ENCODE measurements at regions not wholly inside any gene's neighbourhood (a gene's known extent, or its start where the extent isn't known, plus 50 kb on each side); places are given as distances from the start of the nearest gene placed in this dataset.

GRCh38 chr6:21712213-21712612 lies 118.7 kb downstream of the SOX4 start:
- WGBS, 2 donors, result 47 to 67% methylated on average over 2 to 4 of the region's 4 CpGs
- Histone ChIP-seq H3K4me1 (peaks cover 4% of the 10 kb centered on the region), H3K36me3 (replicated peaks in 1 of 2; ENCODE audit: insufficient read depth in 1 of 2, low read depth in 2 of 2) (no peaks in the 10 kb centered on the region), H3K27ac (no peak overlapping the region), H3K27me3 (no peaks in the 10 kb centered on the region), H3K4me3 (no peak overlapping the region), H3K9me3 (no peaks in the 10 kb centered on the region)
- no peak for DNase-seq
- ATAC-seq, result no peak
- TF ChIP-seq POLR2A (IDR thresholded peaks at IDR 0.05) (no peak), CTCF (IDR thresholded peaks at IDR 0.05) (no peak)
- intact Hi-C loops (cut with DNase I), result no loop called here

- intact Hi-C loops (cut with DNase I), result no loop called here
Measured at GRCh38 chr6:21713481-21713880, 119.9 kb downstream of the SOX4 start.

GRCh38 chr6:21715180-21715579 lies 121.6 kb downstream of the SOX4 start:
- Histone ChIP-seq H3K9me3 (no peaks in the 10 kb centered on the region), H3K4me1 (peaks cover 4% of the 10 kb centered on the region), H3K4me3 (no peak overlapping the region), H3K27ac (no peak overlapping the region), H3K27me3 (no peaks in the 10 kb centered on the region), H3K36me3 (replicated peaks in 1 of 2; ENCODE audit: insufficient read depth in 1 of 2, low read depth in 2 of 2) (no peaks in the 10 kb centered on the region)
- TF ChIP-seq POLR2A (IDR thresholded peaks at IDR 0.05) (no peak), CTCF (IDR thresholded peaks at IDR 0.05) (no peak)
- intact Hi-C loops (cut with DNase I), result no loop called here
- WGBS, 2 donors, result 84 to 88% methylated on average over 5 of the region's 5 CpGs
- DNase-seq, result no peak
- no peak for ATAC-seq

More at GRCh38 chr6:21713481-21713880, 119.9 kb downstream of the SOX4 start:
- Histone ChIP-seq H3K4me3 (no peak overlapping the region), H3K9me3 (no peaks in the 10 kb centered on the region), H3K4me1 (peaks cover 4% of the 10 kb centered on the region), H3K36me3 (replicated peaks in 1 of 2; ENCODE audit: insufficient read depth in 1 of 2, low read depth in 2 of 2) (no peaks in the 10 kb centered on the region), H3K27ac (no peak overlapping the region), H3K27me3 (no peaks in the 10 kb centered on the region)
- 60 to 71% methylated on average over 2 of the region's 2 CpGs for WGBS, 2 donors
- TF ChIP-seq CTCF (IDR thresholded peaks at IDR 0.05) (no peak), POLR2A (IDR thresholded peaks at IDR 0.05) (no peak)
- DNase-seq (no peak), ATAC-seq (no peak)

GRCh38 chr6:21722510-21722909 lies 129.0 kb downstream of the SOX4 start:
- TF ChIP-seq CTCF (IDR thresholded peaks at IDR 0.05), result no peak
- no peak for TF ChIP-seq POLR2A (IDR thresholded peaks at IDR 0.05)
- H3K36me3 ChIP-seq (replicated peaks in 1 of 2; ENCODE audit: insufficient read depth in 1 of 2, low read depth in 2 of 2), result no peaks in the 10 kb centered on the region
- DNase-seq (no peak), ATAC-seq (no peak)
- no peaks in the 10 kb centered on the region for H3K4me1 ChIP-seq
- intact Hi-C loops (cut with DNase I), result no loop called here
- no peaks in the 10 kb centered on the region for H3K27me3 ChIP-seq
- H3K9me3 ChIP-seq, result no peaks in the 10 kb centered on the region
- H3K27ac ChIP-seq, result no peak overlapping the region
- no peak overlapping the region for H3K4me3 ChIP-seq
- WGBS, 2 donors, result 59 to 60% methylated on average over 12 of the region's 12 CpGs

- Histone ChIP-seq H3K27me3 (no peaks in the 10 kb centered on the region), H3K36me3 (replicated peaks in 1 of 2; ENCODE audit: insufficient read depth in 1 of 2, low read depth in 2 of 2) (no peaks in the 10 kb centered on the region), H3K4me3 (no peak overlapping the region), H3K4me1 (peaks cover 6% of the 10 kb centered on the region), H3K9me3 (no peaks in the 10 kb centered on the region), H3K27ac (no peak overlapping the region)
- 68 to 79% methylated on average over 7 of the region's 7 CpGs for WGBS, 2 donors
- no peak for ATAC-seq
- DNase-seq, result no peak
- intact Hi-C loops (cut with DNase I), result no loop called here
- TF ChIP-seq POLR2A (IDR thresholded peaks at IDR 0.05), result no peak
- no peak for TF ChIP-seq CTCF (IDR thresholded peaks at IDR 0.05)
Measured at GRCh38 chr6:21726676-21727075, 133.1 kb downstream of the SOX4 start.
